ENCODE measurements at regions not wholly inside any gene's neighbourhood (a gene's known extent, or its start where the extent isn't known, plus 50 kb on each side); places are given as distances from the start of the nearest gene placed in this dataset.

DNA sequence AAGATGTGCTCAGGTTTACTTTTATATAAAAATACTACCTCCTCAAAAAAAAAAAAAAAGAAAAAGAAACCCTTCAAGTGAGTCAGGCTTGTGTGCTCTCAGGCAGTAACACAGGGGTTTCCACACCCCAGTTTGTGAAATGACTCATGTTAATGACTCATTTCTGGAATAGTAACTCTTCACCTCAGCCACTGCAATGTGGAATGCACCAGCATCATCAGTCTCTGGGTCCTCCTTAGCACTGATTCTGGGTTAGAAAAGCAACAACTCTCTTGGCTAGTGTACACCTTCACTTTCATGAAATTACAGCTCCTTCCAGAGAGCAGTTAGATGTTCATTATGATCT lies 110.6 kb downstream of the EMX2 start:
- TF ChIP-seq ZNF384 (IDR thresholded peaks at IDR 0.05; ENCODE audit: borderline replicate concordance, low read depth, low read length): peak; percentile 98
- TF ChIP-seq JUNB (IDR thresholded peaks at IDR 0.05): peak; percentile 100
- TF ChIP-seq POLR2AphosphoS5 (IDR thresholded peaks at IDR 0.05; ENCODE audit: low read length): no peak
- TF ChIP-seq, protein P1, sequence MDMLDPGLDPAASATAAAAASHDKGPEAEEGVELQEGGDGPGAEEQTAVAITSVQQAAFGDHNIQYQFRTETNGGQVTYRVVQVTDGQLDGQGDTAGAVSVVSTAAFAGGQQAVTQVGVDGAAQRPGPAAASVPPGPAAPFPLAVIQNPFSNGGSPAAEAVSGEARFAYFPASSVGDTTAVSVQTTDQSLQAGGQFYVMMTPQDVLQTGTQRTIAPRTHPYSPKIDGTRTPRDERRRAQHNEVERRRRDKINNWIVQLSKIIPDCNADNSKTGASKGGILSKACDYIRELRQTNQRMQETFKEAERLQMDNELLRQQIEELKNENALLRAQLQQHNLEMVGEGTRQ (IDR thresholded peaks at IDR 0.05; ENCODE audit: borderline replicate concordance, low read depth, low read length): no peak
- no peak for TF ChIP-seq CBX3 (IDR thresholded peaks at IDR 0.05; ENCODE audit: borderline replicate concordance, low read depth)
- no peak for TF ChIP-seq POLR2A (IDR thresholded peaks at IDR 0.05; ENCODE audit: low read depth, low read length)
- TF ChIP-seq, protein P2, sequence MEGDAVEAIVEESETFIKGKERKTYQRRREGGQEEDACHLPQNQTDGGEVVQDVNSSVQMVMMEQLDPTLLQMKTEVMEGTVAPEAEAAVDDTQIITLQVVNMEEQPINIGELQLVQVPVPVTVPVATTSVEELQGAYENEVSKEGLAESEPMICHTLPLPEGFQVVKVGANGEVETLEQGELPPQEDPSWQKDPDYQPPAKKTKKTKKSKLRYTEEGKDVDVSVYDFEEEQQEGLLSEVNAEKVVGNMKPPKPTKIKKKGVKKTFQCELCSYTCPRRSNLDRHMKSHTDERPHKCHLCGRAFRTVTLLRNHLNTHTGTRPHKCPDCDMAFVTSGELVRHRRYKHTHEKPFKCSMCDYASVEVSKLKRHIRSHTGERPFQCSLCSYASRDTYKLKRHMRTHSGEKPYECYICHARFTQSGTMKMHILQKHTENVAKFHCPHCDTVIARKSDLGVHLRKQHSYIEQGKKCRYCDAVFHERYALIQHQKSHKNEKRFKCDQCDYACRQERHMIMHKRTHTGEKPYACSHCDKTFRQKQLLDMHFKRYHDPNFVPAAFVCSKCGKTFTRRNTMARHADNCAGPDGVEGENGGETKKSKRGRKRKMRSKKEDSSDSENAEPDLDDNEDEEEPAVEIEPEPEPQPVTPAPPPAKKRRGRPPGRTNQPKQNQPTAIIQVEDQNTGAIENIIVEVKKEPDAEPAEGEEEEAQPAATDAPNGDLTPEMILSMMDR (IDR thresholded peaks at IDR 0.05 in 2 of 3, conservative IDR thresholded peaks at IDR 0.05 in 1 of 3; ENCODE audit: control insufficient read depth in 2 of 3, extremely low read depth in 1 of 3, insufficient read depth in 1 of 3, low read depth in 3 of 3, low read length in 3 of 3): no peak
- TF ChIP-seq, protein P3, sequence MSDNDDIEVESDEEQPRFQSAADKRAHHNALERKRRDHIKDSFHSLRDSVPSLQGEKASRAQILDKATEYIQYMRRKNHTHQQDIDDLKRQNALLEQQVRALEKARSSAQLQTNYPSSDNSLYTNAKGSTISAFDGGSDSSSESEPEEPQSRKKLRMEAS (IDR thresholded peaks at IDR 0.05; ENCODE audit: low read depth, low read length): no peak
- TF ChIP-seq CEBPB (IDR thresholded peaks at IDR 0.05; ENCODE audit: borderline replicate concordance in 1 of 2, low read depth in 2 of 2, low read length in 2 of 2): peak; percentile 67 to 88; a peak in 2 of 4 replicates

Data from GM12878 (cell line).